ENCODE measurements at regions not wholly inside any gene's neighbourhood (a gene's known extent, or its start where the extent isn't known, plus 50 kb on each side); places are given as distances from the start of the nearest gene placed in this dataset.

GRCh38 chr6:27144740-27145079 lies 102.8 kb upstream of the PRSS16 start:
- Mint-ChIP-seq H3K36me3 (ENCODE audit: insufficient read depth in 1 of 3, low read depth in 3 of 3) (peaks cover 0 to 8% (median 5%) of the 10 kb centered on the region in 3 experiments; a peak in 5 of 7 replicates), H3K9me3 (no peaks in the 10 kb centered on the region; a peak in 1 of 5 replicates), H3K4me1 (peaks cover 23% of the 10 kb centered on the region in 2 experiments), H3K27ac (no peak overlapping the region), H3K4me3 (no peak overlapping the region; a peak in 2 of 5 replicates), H3K27me3 (ENCODE audit: low read depth) (no peaks in the 10 kb centered on the region)
- H3T11ph ChIP-seq (ENCODE audit: low read length), result no peak overlapping the region
- no CpG with 5 or more reads among the region's 6 CpGs for WGBS (ENCODE audit: extremely low coverage, insufficient read length, low lambda C conversion rate)
- H3K23me2 ChIP-seq (ENCODE audit: insufficient read length, low read depth, low read length, poor library complexity, severe bottlenecking), result peaks cover 11% of the 10 kb centered on the region
- no peaks in the 10 kb centered on the region for H4K20me1 ChIP-seq (ENCODE audit: control insufficient read depth, insufficient read depth, insufficient read length)
- H2BK120ac ChIP-seq (ENCODE audit: low read depth, low read length, poor library complexity, severe bottlenecking), result no peak overlapping the region
- H3K27me3 ChIP-seq (ENCODE audit: insufficient read depth, low read length), result no peaks in the 10 kb centered on the region
- no peak overlapping the region for H4K8ac ChIP-seq (replicated peaks; ENCODE audit: insufficient read length, low read depth, low read length)
- H3K9ac ChIP-seq (ENCODE audit: extremely low read depth, insufficient read length, low read length), result peak overlapping the region; percentile 6
- H4K5ac ChIP-seq (ENCODE audit: insufficient read length, low read depth, low read length), result no peak overlapping the region
- no peak overlapping the region for H2BK5ac ChIP-seq (ENCODE audit: insufficient read length, low read length)
- TF ChIP-seq CTCF (conservative IDR thresholded peaks at IDR 0.05), result no peak
- H3K4ac ChIP-seq (ENCODE audit: low read depth, low read length), result no peak overlapping the region
- H3K18ac ChIP-seq (ENCODE audit: insufficient read length, low read depth, low read length), result no peak overlapping the region
- no peak overlapping the region for H2BK20ac ChIP-seq (ENCODE audit: low read depth, low read length, poor library complexity, severe bottlenecking)
- H2AFZ ChIP-seq (ENCODE audit: low read length), result no peak overlapping the region
- no peak overlapping the region for H2BK12ac ChIP-seq (ENCODE audit: insufficient read length, low read depth, low read length)
- H4K91ac ChIP-seq (ENCODE audit: insufficient read length, low read depth, low read length), result no peak overlapping the region
- no peaks in the 10 kb centered on the region for H3K9me3 ChIP-seq (ENCODE audit: control insufficient read depth, low read depth, low read length)
- no peak for DNase-seq
- H3K14ac ChIP-seq (ENCODE audit: insufficient read depth, low read length), result no peak overlapping the region
- H3K4me2 ChIP-seq (ENCODE audit: insufficient read depth, insufficient read length, low read length), result peak overlapping the region; percentile 78
- no peaks in the 10 kb centered on the region; the same call in 1 of the 2 replicates for H3K79me2 ChIP-seq (ENCODE audit: insufficient read depth, low read length)
- H2AK5ac ChIP-seq (ENCODE audit: insufficient read length, low read length), result no peak overlapping the region
- no peak overlapping the region for H3K27ac ChIP-seq (ENCODE audit: insufficient read length, low read depth, low read length)
- no peaks in the 10 kb centered on the region for H3K79me1 ChIP-seq (ENCODE audit: insufficient read depth, low read depth, low read length, poor library complexity, severe bottlenecking)
- no peak overlapping the region for H3K23ac ChIP-seq (ENCODE audit: insufficient read length, low read depth, low read length)
- H3K56ac ChIP-seq (ENCODE audit: insufficient read length, low read depth, low read length), result no peak overlapping the region
- no peak overlapping the region for H2BK15ac ChIP-seq (ENCODE audit: low read depth, low read length)
- peaks cover 3% of the 10 kb centered on the region; the same call in 1 of the 2 replicates for H3K4me1 ChIP-seq (ENCODE audit: insufficient read depth, low read length)
